ENCODE measurements at regions not wholly inside any gene's neighbourhood (a gene's known extent, or its start where the extent isn't known, plus 50 kb on each side); places are given as distances from the start of the nearest gene placed in this dataset.

DNA sequence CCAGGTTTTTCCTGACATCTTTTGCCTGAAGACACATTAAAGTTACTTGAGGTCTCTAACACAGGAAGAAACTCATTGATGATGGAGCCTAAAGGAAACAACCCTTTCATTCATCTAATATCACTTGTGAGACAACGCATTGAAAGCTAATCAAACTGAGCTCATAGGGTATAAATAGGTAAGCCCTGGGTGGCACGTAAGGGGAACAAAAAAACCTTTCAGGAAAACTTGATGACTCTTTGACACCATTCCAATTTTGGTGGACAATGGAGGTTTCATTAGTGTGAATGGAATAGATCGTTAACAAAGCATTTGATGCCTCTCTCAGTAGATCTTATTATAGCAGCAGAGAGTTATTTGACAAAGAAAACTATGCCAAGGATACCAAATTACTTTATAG is 80.7 kb upstream of the DUSP10 start:
- Histone ChIP-seq H3K9ac (ENCODE audit: extremely low read depth, low read length, poor library complexity, severe bottlenecking) (no peak overlapping the region), H3K4me3 (ENCODE audit: low read length) (no peak overlapping the region), H3K4me1 (ENCODE audit: control insufficient read depth, insufficient read depth, low read length) (no peaks in the 10 kb centered on the region), H3K27me3 (ENCODE audit: control insufficient read depth, insufficient read depth, low read length, poor library complexity, severe bottlenecking) (no peaks in the 10 kb centered on the region), H3K9me3 (ENCODE audit: control insufficient read depth, low read length) (peaks cover 8% of the 10 kb centered on the region), H3K27ac (ENCODE audit: low read depth, low read length) (no peak overlapping the region), H3K36me3 (ENCODE audit: control insufficient read depth, insufficient read depth, low read length) (no peaks in the 10 kb centered on the region)
- H3K27me3 Mint-ChIP-seq (ENCODE audit: insufficient read depth): peaks cover 15% of the 10 kb centered on the region
- peaks cover 8% of the 10 kb centered on the region for H3K4me1 Mint-ChIP-seq
- no peak overlapping the region for H3K27ac Mint-ChIP-seq
- no peak overlapping the region for H3K4me3 Mint-ChIP-seq
- H3K36me3 Mint-ChIP-seq (ENCODE audit: low read depth): no peaks in the 10 kb centered on the region
- TF ChIP-seq CTCF (conservative IDR thresholded peaks at IDR 0.05): no peak
- DNase-seq: no peak
- peaks cover 9% of the 10 kb centered on the region for H3K9me3 Mint-ChIP-seq
- 86 to 100% methylated on average over 1 to 3 of the region's 3 CpGs for WGBS, 2 experiments (ENCODE audit: insufficient coverage in 1 of 2, insufficient read length in 1 of 2)

- no peaks in the 10 kb centered on the region for H3K36me3 Mint-ChIP-seq (ENCODE audit: low read depth)
- TF ChIP-seq CTCF (conservative IDR thresholded peaks at IDR 0.05): no peak
These were observed 75.0 kb upstream of the DUSP10 start for GRCh38 chr1:221816899-221817298.

DNA sequence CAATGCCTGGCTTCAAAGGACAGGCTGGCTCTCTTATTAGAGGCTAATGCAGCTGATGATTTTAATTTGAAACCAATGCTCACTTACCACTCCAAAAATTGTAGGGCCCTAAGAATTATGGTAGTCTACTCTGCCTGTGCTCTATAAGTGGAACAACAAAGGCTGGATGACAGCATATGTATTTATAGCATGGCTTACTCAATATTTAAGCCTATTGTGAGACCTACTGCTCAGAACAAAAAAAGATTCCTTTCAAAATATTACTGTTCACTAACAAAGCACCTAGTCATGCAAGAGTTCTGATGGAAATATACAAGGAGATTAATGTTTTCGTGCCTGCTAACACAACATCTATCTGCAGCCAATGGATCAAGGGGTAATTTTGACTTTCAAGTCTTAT is 73.8 kb upstream of the DUSP10 start:
- H3K27ac Mint-ChIP-seq: no peak overlapping the region
- no peaks in the 10 kb centered on the region for H3K27me3 Mint-ChIP-seq (ENCODE audit: insufficient read depth)
- no peaks in the 10 kb centered on the region for H3K27me3 ChIP-seq (ENCODE audit: control insufficient read depth, insufficient read depth, low read length, poor library complexity, severe bottlenecking)
- peaks cover 6% of the 10 kb centered on the region for H3K4me1 ChIP-seq (ENCODE audit: control insufficient read depth, insufficient read depth, low read length)
- no peaks in the 10 kb centered on the region for H3K9me3 Mint-ChIP-seq
- H3K9me3 ChIP-seq (ENCODE audit: control insufficient read depth, low read length): no peaks in the 10 kb centered on the region
- H3K4me1 Mint-ChIP-seq: peaks cover 9% of the 10 kb centered on the region
- H3K4me3 Mint-ChIP-seq: no peak overlapping the region
- no peak for TF ChIP-seq CTCF (conservative IDR thresholded peaks at IDR 0.05)
- DNase-seq: no peak
- WGBS, 2 experiments (ENCODE audit: insufficient coverage in 1 of 2, insufficient read length in 1 of 2): 93 to 100% methylated on average over 1 of the region's 1 CpG
- no peak overlapping the region for H3K4me3 ChIP-seq (ENCODE audit: low read length)
- H3K36me3 ChIP-seq (ENCODE audit: control insufficient read depth, insufficient read depth, low read length): no peaks in the 10 kb centered on the region
- H3K9ac ChIP-seq (ENCODE audit: extremely low read depth, low read length, poor library complexity, severe bottlenecking): no peak overlapping the region
- H3K36me3 Mint-ChIP-seq (ENCODE audit: low read depth): no peaks in the 10 kb centered on the region
- H3K27ac ChIP-seq (ENCODE audit: low read depth, low read length): no peak overlapping the region

More at GRCh38 chr1:221816899-221817298, 75.0 kb upstream of the DUSP10 start:
- Mint-ChIP-seq H3K27ac (no peak overlapping the region), H3K9me3 (no peaks in the 10 kb centered on the region), H3K27me3 (ENCODE audit: insufficient read depth) (no peaks in the 10 kb centered on the region), H3K4me1 (peaks cover 9% of the 10 kb centered on the region), H3K4me3 (no peak overlapping the region)
- Histone ChIP-seq H3K27me3 (ENCODE audit: control insufficient read depth, insufficient read depth, low read length, poor library complexity, severe bottlenecking) (no peaks in the 10 kb centered on the region), H3K27ac (ENCODE audit: low read depth, low read length) (no peak overlapping the region), H3K9me3 (ENCODE audit: control insufficient read depth, low read length) (no peaks in the 10 kb centered on the region), H3K4me1 (ENCODE audit: control insufficient read depth, insufficient read depth, low read length) (peaks cover 6% of the 10 kb centered on the region), H3K4me3 (ENCODE audit: low read length) (no peak overlapping the region), H3K9ac (ENCODE audit: extremely low read depth, low read length, poor library complexity, severe bottlenecking) (no peak overlapping the region), H3K36me3 (ENCODE audit: control insufficient read depth, insufficient read depth, low read length) (no peaks in the 10 kb centered on the region)
- whole genome bisulfite sequencing, 2 experiments (ENCODE audit: insufficient coverage in 1 of 2, insufficient read length in 1 of 2): 67 to 74% methylated on average over 3 of the region's 3 CpGs
- no peak for DNase-seq
